ENCODE measurements at regions not wholly inside any gene's neighbourhood (a gene's known extent, or its start where the extent isn't known, plus 50 kb on each side); places are given as distances from the start of the nearest gene placed in this dataset.
"Not testable (repeated sequence)": the region's sequence is repeated elsewhere in the genome, so short reads cannot be mapped to it uniquely, and the experiment has no call there.

DNA sequence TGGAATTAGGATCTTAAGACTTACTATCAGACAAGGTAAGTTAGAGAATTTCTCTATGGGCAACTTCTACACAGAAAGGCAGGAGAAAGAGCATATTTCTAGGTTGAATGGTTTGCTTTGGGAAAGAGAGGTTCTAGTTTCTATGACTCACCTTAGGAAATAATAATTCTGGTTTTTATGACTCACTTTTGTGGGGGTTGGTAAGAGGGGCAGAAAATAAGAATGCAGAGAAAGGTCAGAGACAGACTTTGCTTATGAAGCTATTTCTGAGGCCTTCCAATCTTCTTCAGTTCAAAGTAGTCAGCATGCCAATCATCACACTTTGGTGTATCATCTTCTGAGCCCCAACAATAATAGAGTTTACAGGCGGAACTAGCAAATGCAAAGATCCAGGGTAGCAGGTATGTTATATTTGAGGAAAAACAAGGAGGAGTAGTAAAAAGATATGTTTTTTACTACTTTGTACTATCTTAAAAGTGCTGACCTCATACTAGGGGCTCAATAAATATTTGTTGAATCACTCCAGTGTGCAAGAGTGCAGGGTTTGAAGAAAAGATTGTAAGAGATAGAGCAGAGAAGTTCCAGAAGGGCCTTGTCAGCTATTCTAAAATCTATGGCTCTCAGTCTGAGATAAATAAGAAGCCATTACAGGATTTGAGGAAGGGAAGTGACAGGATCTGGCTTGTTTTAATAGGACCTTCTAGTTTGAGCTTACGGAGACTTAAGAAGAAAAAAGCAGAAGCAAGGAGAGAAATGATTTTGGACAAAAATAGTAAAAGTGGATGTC is 56.7 kb upstream of the LRFN5 start:
- no peak for DNase-seq (ENCODE audit: low spot score)

DNA sequence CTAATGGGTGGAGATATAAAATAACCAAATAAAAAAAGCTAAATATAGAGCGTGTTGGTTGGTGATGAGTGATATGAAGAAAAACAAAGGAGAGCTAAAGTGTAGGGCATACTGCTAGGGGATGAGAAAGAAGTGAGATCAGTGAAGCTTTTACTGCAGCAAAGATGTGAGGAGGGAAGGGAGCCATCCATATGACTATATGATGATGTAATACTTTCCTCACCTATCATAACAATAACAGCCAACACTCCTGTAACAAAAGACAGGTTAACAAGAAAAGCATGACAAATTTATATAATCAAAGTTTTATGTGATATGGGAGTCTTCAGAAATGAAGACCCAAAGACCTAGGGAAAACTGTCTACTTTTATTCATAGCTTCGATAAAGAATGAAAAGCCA is 57.4 kb upstream of the LRFN5 start:
- no peak for DNase-seq (ENCODE audit: low spot score)

GRCh38 chr14:41548666-41549065 is 58.0 kb upstream of the LRFN5 start:
- no peak for DNase-seq (ENCODE audit: low spot score)

- DNase-seq (ENCODE audit: low spot score): no peak
Measured at GRCh38 chr14:41541333-41541732, 65.3 kb upstream of the LRFN5 start.

DNA sequence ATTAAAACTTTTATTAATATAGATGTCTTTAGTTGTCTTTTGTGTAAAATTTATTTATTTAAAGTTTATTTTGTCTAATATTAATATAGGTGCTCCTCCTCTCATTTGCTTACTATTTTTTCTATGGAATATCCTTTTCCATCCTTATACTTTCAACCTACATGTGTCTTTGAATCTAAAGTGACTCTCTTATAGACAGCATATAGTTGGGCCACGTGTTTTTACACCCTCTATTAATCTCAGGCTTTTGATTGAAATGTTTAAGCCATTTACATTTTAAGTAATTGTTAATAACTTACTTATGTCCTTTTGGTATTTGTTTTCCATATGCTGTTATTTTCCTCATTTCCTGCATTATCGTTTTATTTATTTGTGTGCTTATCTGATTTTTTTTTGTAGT is 74.4 kb upstream of the LRFN5 start:
- no peak for DNase-seq (ENCODE audit: low spot score)

GRCh38 chr14:41521891-41522290 is 84.8 kb upstream of the LRFN5 start:
- DNase-seq (ENCODE audit: low spot score): no peak

DNA sequence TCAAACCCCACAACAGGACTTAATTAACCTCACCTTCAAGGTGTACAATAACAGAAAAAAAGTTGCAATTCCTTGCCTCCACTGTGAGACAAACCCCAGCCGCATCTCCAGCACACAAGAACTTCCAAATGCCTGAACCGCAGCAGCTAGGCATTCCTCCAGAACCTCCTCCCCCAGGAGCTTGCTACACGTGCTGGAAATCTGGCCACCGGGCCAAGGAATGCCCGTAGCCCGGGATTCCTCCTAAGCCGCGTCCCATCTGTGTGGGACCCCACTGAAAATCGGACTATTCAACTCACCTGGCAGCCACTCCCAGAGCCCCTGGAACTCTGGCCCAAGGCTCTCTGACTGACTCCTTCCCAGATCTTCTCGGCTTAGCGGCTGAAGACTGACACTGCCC is 88.6 kb upstream of the LRFN5 start:
- DNase-seq (ENCODE audit: low spot score): not testable (repeated sequence)

GRCh38 chr14:41506552-41506951 is 100.1 kb upstream of the LRFN5 start:
- no peak for DNase-seq (ENCODE audit: low spot score)

- no peak for DNase-seq (ENCODE audit: low spot score)
Measured at GRCh38 chr14:41505491-41505890, 101.2 kb upstream of the LRFN5 start.

GRCh38 chr14:41498959-41499358 is 107.7 kb upstream of the LRFN5 start:
- DNase-seq (ENCODE audit: low spot score): no peak

DNA sequence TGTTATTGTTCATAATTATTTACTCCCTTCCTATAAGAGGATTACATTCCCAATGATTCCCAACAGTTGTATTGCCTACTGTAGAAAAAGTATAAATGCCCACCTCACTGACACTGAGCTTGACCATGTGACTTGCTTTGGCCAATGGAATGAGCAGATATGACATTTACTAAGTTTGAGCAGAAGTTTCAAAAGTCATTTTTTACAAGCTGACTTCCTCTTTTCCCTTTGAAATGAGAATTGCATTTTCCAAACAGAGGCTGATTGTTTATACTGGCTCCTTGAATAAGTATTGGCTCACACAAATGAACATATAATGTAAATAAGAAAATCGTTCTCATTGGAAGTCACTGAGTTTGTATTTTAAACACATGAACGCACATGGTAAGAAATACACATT is 116.4 kb upstream of the LRFN5 start:
- DNase-seq (ENCODE audit: low spot score): no peak

- DNase-seq (ENCODE audit: low spot score): no peak
Measured at GRCh38 chr14:41489315-41489972, 117.2 kb upstream of the LRFN5 start.

GRCh38 chr14:41488401-41488800 is 118.3 kb upstream of the LRFN5 start:
- no peak for DNase-seq (ENCODE audit: low spot score)

GRCh38 chr14:41482861-41483260 is 123.8 kb upstream of the LRFN5 start:
- DNase-seq (ENCODE audit: low spot score): no peak

DNA sequence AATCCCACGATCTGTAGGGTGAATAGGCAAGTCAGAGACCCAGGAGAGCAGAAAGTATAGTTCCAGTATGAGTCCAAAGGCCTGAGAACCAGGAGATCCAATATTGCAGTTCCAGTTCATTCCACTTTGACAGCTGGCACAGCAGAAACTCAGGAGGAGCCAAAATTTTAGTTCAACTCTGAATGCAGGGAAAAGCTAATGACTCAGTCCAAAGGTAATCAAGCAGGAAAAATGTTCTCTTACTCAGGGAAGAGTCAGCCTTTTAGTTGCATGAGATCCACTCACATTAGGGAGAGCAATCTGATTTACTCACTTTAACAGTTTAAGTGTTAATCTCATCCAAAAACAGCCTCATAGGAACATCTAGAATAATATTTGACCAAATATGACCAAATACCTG is 130.2 kb upstream of the LRFN5 start:
- DNase-seq (ENCODE audit: low spot score): no peak

GRCh38 chr14:41461380-41461779 is 145.3 kb upstream of the LRFN5 start:
- DNase-seq (ENCODE audit: low spot score): no peak

GRCh38 chr14:41457393-41457792 is 149.3 kb upstream of the LRFN5 start:
- DNase-seq (ENCODE audit: low spot score): no peak

GRCh38 chr14:41449066-41449465 is 157.6 kb upstream of the LRFN5 start:
- no peak for DNase-seq (ENCODE audit: low spot score)

DNA sequence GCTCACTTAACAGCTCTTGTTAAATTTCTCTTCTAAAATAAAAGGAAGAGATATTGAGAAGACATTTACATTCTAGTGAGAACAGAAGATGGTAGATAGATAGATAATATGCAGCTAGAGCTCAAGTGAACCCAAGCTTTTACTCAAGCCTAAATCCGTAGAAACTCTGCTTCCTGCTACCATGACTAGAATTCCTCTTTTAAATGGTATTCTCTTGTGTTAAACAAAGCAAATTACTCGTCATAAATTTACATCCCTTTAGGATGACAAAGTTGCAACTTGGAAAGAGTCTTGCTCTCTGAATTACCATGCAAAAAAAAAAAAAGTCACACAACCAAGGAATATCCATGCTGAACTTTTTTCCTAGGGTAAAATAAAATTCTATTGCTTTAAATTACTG is 160.7 kb upstream of the LRFN5 start:
- no peak for DNase-seq (ENCODE audit: low spot score)

DNA sequence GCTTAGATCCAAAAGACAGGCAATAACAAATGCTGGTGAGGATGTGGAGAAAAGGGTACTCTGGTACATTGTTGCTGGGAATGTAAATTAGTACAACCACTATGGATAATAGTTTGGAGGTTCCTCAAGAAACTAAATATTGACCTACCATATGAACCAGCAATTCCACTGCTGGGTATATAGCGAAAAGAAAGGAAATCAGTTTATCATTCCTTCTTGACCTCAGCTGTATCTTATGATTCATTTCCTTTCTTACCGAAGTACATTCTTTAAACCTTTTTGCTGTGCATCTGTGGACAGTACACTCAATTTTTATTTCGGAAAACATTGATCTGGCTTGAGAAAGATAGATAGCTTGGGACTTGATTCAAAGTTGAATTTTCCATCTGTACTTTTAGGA is 183.2 kb upstream of the LRFN5 start:
- no peak for DNase-seq (ENCODE audit: low spot score)

GRCh38 chr14:41421308-41421707 is 185.4 kb upstream of the LRFN5 start:
- not testable (repeated sequence) for DNase-seq (ENCODE audit: low spot score)

DNA sequence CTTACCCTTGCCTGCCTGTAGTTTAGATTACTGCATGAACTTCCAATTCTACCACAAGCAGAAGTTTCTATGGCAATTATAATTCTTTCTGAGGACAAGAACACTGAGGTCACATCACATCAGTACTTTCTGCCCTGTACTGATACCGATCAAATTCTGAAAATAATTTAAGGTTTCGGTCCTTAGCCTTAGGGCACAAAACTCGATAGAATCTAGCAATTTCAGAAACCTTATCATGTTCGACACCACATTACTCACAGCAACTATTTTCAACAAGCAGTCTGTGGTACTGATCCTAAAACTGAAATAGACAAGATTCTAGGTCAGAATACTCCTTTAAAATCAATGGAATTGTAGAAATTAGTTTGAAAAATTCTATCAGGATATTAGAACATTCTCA is 187.0 kb upstream of the LRFN5 start:
- DNase-seq (ENCODE audit: low spot score): no peak

- DNase-seq (ENCODE audit: low spot score): no peak
Measured at GRCh38 chr14:41418851-41419250, 187.8 kb upstream of the LRFN5 start.

GRCh38 chr14:41409806-41410205 is 196.9 kb upstream of the LRFN5 start:
- DNase-seq (ENCODE audit: low spot score): no peak

Measured in cerebellar cortex (tissue), 1 donor.